DMS53 treated with DMSO at 0.1 percent for 48 hours (cell line): ENCODE measurements at regions not wholly inside any gene's neighbourhood (a gene's known extent, or its start where the extent isn't known, plus 50 kb on each side); places are given as distances from the start of the nearest gene placed in this dataset.
A peak's percentile ranks its signal among the peaks of the same experiment; 100 is the strongest.

Source experiments
- DNase-seq: peaks from one replicate; lab custom pipeline; 2025; ENCODE audit not compliant: unreplicated experiment; lab: John Stamatoyannopoulos, UW

DNA sequence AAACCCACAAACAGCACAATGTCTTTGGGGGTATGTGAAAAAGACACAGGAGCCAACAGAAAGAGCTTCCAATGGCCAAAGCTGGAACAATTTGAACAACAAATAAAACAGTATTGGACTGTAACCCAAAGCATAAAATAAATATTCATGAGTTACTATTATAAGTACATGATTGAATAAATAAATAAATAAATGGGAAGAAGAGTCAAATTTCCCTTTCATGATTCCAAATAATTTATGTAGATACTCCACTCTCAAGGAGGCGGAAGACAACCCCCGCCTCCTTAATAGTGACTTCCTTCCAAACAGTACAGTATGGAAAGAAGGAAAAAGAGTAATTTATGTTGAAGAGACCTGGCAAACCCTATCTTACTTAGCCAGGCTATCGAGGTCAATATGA, 124.4 kb upstream of the P2RY1 start:
- no peak for DNase-seq

GRCh38 chr3:152713989-152714388, 120.9 kb upstream of the P2RY1 start:
- no peak for DNase-seq

DNA sequence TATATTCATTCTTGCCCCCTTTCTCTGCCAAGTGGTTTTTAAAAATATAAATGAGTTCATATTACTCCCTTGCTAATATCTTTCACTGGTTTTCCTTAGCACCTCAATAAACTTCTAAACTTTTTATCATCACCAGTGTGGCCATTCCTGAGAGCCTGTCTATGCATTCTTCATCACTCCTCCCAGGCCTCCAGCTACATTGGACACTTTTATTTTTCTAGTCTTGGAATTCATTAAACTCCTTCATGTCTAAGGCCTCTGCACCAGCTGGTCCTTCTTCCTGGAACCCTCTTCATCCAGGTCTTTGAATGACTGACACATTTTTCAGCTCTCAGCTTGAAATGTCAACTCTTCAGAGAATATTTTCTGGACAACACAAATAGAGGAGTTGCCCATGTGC, 120.4 kb upstream of the P2RY1 start:
- no peak for DNase-seq

DNA sequence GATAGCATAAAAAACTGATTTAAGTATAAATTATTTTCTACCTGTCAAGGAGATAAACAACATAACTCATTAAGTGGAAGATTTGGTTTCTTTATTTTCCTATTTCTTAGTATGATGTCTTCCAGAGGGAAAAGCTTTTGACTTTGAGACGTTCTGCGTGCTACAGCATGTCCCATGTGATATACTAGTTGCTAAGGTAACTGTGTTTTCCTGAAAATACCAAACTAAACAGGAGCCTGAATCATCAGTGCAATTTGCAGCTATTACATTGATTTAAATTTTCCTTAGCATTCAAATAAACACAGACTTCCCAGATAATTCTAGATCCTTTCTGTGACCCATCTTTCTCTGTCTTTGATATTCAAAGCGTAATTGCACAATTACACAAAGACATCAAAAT, 117.7 kb upstream of the P2RY1 start:
- DNase-seq, result no peak

DNA sequence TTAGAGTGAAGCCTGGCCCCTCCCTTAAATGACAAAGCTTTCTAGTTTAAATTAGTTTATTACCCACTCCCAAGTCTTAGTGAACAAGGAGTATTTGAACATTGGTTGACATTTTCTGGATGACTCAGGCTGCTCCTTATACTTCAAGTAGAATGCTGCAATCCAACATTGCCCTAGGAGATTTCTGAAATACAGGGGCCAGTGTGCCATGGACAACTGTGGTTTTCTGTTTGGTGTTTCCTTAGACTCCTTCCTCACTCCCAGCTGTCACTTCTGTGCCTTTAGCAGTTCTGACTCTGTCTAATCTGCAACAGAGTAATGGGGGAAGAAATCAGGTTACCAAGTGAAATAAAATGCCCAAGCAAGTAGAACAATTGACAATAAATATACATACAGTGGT, 116.1 kb upstream of the P2RY1 start:
- DNase-seq, result no peak

- DNase-seq, result peak; percentile 24
Observed at GRCh38 chr3:152719264-152719663, 115.7 kb upstream of the P2RY1 start.

DNA sequence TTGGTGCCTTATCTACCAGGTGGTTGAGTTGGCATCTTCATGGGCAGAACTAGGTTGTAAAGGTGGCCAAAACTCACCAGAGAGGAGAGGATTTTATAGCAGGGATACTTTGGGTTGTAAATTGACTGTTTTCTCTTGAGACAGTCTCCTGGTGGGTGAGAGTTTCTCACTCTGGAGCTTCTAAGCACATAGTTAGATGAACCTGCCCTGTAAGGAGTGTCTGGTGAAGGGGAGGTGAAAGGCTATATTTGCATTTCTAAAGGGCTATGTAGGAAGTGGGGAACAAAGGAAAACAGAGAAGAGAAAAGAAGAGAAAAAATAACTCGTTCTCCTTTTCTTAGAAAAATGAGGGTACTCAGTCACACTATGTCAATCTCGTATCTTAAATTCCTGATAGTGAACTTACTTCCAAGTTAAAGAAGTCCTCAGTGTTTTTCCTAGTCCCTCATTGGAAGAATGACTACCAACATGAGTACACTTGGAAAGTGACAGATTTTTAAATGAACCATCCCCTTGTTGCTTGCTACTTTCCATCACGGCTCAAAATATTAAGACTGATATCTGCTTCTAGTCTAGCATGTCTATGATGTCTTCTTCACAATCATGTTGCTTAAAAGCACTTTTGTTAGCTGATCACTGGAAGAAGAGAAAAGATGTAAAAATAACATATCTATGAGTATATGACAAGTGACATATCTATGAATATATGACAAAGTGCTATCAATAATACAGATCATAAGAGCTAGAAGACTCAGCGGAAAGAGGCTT, 113.8 kb upstream of the P2RY1 start:
- no peak for DNase-seq

- no peak for DNase-seq
Observed at GRCh38 chr3:152724270-152724669, 110.7 kb upstream of the P2RY1 start.

DNA sequence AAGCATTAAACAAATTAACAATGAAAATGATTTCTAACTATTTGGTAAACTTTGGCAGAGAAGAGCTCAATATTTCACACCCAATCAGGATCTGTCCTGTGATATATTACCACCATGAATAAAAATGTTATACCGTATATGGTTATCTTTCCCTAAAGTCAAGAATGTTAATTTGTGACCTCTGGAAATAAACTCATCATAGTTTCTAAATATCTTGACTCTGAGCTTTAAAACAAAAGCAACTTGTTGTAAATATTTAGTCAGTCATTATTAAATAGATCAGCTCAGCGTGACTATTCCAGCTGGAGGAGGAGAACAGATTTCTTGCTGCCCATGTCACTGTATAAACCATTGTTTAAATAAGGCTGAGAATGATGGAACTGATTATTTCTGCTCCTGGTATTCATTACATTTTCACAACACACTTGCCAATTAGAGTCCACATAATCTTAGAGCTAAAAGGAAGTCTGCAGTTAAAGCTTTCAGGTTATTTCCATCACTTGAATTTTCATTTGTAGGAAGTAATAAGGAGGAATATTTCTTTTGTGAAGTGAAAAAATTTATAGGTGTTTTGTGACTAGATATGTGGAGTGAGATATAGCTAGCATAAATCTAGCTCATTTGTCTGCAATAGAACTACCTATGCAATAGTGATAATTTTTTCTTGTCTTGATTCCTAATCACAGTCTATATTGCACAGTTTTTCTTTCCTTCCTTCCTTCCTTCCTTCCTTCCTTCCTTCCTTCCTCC, 106.5 kb upstream of the P2RY1 start:
- no peak for DNase-seq

GRCh38 chr3:152729906-152730305, 105.0 kb upstream of the P2RY1 start:
- no peak for DNase-seq

GRCh38 chr3:152731511-152731910, 103.4 kb upstream of the P2RY1 start:
- DNase-seq, result no peak

DNA sequence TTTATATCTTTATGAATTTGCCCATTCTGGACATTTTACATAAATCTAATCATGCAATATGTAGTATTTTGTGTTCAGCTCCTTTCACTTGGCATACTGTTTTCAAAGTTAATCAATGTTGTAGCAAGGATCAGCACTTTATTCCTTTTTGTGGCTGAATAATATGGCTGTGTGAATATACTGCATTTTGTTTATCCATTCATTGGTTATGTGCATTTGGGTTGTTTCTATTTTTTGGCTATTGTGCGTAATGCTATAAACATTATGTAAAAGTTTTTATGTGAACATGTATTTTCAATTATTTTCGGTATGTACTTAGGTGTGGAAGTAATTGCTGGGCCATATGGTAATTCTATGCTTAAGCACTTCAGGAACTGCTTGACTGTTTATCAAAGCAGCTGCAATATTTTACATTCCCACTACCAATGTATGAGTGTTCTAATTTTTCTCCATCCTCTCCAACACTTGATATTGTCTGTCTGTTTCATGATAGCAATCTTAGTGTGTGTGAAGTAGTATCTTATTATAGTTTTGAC, 101.3 kb upstream of the P2RY1 start:
- no peak for DNase-seq

DNA sequence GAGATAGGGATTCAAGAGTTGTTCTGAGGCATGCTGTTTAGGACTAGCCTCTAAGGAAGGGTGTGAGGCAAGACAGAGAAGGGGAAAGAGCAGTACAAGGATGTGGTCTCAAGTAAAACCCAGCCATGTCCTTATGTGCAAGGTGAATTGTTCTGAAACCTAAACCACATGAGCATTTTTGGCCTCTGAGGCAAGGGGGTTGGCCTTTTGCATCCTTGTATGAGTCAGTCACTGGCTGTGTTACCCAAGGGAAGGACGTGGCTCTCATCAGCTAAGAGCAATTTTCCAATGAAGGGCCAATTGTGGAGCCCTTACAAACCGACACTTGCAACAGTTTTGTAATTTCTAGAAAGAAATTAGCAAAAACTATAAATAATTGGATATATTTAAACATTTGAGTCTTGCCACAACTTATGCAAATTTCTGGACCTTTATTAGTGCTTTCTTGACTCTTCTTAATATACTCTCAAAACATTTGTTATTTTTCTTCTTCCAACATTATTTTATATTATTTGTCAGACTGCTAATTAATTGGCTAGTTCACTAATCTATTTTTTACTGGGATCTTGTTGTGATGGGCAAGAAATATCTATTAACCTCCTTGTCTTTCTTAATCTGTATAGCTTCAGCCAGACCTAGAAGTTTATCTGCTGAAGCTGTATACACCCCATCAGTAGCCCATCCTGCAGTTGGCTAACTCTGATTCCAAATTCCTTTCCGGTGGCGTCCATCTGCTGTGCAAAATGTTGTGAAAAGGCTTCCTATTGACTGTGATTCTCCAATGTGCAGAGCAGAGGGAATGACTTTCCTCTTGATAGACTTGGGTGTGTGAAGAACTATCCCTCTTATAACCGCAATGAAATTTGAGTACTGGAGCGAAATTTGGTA, 97.7 kb upstream of the P2RY1 start:
- DNase-seq, result no peak

DNA sequence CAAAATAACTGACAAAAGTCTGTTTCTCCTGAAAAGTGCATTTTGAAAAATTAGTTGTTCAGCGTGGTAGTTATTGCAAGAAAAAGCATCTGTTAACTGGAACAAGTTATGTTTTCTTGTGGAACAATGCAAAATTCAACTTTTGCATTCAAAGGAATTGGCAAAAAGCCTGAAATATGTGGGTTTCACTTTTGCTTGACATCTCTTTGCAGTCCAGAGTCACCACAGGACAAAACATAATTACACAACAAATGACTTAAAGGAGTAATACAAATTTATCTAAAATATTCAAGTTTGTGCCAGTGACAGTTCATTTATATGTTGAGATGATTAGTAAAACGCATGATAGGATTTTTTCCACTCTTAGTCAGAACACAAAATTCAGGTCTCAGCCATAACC, 96.3 kb upstream of the P2RY1 start:
- DNase-seq, result no peak

DNA sequence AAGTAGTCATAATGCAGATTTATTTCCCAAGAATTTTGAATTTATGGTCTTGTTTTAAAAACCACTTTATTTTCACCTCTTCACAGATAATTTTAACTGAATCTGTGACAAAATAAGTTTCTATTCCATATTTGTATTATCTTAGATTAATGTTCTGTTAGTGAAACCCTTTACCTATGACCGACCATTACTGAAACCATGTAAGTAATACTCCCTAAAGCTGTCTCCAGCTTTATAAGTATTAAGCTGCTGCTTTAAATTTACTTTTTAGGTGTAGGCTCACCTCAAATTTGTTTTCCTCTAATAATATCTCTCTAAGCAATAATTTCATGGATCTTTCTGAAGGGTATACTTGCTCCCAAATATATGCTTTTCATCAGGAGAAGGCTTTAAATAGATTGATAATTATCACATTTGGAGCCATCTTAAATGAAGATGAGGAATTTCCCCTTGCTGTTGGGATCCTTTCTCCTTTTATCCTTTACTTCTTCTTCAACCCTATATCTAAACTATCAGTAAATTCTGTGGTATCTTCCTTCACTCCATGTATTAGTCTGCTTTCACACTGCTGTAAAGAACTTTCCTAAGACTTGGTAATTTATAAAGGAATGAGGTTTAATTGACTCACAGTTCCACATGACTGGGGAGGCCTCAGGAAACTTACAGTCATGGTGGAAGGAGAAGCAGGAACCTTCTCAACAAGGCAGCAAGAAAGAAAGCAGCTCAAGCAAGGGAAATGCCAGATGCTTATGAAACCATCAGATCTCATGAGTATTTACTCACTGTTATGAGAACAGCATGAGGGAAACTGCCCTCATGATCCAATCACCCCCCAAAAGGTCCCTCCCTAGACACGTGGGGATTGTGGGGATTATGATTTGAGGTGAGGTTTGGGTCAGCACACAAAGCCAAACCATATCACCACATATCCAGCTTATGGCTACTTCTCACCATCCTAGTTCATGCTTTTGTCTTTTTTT, 92.3 kb upstream of the P2RY1 start:
- no peak for DNase-seq

DNA sequence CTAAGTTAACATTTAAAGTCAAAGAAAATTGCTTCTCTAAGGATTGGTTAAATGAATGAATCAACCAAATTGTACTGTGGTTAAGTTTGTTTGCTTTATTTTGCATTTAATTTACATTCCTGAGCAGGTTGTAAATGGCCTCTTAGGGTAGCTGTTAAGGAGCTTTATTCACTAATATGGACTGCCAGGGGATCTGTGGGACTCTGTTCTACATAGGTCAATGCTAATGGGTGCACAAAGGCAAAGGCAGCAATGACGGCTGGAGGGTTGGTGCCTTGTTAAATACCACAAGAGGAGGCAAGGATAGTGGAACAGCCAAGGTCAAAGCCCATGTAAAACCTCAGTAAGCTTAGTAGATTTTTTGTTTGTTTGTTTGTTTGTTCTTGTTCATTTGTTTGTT, 89.3 kb upstream of the P2RY1 start:
- DNase-seq, result no peak

DNA sequence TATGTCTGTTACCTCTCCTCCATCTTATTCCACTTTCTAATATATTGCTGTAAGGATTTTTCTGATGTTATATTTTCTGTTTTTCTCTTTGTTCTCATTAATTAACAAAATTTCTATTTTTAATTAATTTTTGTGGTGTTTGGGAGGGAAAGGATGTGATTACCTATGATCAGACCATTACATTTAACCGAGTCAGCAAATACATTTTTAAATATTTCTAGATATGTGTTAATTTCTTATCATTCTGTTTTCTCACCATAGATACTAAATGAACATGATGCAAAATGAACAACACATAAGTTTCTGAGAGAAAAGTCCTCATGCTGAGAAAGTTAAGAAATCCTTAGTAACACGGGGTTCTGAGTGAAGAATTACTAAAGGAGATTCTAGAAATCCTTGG, 80.6 kb upstream of the P2RY1 start:
- no peak for DNase-seq

DNA sequence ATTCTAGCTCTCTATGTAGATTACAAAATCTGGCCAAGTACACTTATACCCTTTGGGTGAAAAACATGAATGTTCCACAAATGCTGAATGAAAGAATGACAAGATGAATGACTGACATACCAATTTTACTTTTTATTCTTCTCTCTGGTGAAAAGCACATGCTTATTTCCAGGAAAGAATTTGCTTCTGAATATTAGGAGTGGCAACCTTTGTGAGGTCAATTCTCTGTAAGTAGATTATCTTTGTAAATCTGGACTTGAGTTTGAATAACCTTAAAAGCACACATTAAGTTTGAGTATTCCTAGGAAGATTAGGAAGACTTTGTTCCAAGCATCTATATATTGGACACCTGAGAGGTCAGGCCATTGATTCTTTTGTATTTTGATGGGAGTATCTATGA, 78.1 kb upstream of the P2RY1 start:
- DNase-seq, result no peak

- no peak for DNase-seq
Observed at GRCh38 chr3:152760024-152760563, 74.8 kb upstream of the P2RY1 start.

- DNase-seq, result no peak
Observed at GRCh38 chr3:152760591-152760990, 74.3 kb upstream of the P2RY1 start.
